ENCODE measurements at regions not wholly inside any gene's neighbourhood (a gene's known extent, or its start where the extent isn't known, plus 50 kb on each side); places are given as distances from the start of the nearest gene placed in this dataset.

DNA sequence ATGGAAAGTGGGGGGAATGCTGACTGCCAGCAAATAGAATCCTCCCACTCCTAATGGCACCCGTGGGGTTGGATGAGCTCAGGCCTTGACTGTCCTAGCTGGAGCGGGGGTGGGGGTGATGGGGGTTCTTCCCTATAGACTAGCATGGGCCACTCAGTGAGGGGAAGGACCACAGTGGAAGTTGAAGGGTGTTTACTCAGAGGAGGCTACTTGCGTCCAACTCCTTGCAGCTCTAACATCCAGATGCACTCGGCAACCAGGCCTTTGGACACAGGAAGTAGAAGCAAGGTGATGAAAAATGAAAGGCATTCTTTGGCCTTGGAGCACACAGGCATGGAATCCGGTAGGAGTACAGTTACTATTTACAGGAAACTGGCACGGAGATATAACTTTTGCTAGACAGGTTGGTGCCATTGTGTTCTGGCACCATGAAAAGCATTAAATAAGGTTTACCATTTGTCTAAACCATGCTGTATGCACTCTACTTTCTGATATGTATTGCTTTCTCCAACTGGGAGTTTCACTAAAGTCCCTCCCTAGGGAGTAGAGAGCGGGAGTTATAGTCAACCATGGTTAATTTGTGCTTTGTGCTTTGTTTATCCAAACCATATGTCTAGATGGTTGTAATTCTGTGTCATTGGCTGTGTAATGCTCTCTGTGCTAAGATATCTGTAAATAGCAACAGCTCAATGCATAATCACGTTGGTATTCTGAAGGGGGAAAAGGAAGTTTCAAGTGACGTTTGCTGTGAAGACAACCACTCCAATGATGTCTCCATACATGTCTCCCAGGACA, 125.3 kb downstream of the TSHZ3 start:
- no peak for DNase-seq (ENCODE audit: low spot score)

DNA sequence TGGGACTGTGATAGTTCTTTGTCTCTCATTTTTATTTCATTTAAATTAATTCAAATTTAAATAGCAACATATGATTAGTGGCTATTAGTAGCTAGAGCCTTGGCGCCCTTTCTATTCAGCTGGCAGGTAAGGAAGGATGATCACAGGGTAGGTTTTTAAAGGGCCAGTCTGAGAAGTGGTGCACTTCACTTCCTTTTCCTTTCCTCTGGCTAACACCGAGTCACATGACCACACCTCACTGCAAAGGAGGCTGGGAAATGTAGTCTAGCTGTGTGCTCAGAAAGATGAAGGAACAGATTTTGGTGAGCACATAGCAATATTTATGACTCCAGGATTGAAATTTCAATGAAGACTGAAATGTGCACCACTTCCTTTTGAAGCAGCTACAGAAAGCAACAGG, 128.7 kb downstream of the TSHZ3 start:
- DNase-seq (ENCODE audit: low spot score), result no peak

- DNase-seq (ENCODE audit: low spot score), result no peak
These were observed 134.2 kb downstream of the TSHZ3 start for GRCh38 chr19:31214997-31215396.

DNA sequence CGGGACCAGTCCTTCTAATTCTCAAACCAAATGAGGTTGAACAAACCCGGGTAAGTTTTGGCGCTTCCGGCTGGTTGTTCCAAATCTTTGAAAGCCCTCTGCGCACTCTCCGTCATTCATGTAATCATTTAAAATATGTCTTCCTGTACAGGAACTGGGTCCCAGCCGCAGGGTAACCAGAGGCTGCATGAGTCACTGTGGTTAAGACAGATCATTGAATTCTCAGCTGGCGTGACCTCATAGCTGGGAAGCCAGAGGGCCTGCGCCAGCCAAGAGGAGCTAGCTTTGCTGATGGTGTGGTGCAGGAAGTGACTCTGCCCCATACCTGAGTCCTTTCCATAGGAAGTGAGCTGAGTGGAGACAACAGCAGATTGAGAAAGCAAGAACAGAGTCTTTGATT, 135.2 kb downstream of the TSHZ3 start:
- no peak for DNase-seq (ENCODE audit: low spot score)

- DNase-seq (ENCODE audit: low spot score), result no peak
These were observed 138.1 kb downstream of the TSHZ3 start for GRCh38 chr19:31211088-31211487.

DNA sequence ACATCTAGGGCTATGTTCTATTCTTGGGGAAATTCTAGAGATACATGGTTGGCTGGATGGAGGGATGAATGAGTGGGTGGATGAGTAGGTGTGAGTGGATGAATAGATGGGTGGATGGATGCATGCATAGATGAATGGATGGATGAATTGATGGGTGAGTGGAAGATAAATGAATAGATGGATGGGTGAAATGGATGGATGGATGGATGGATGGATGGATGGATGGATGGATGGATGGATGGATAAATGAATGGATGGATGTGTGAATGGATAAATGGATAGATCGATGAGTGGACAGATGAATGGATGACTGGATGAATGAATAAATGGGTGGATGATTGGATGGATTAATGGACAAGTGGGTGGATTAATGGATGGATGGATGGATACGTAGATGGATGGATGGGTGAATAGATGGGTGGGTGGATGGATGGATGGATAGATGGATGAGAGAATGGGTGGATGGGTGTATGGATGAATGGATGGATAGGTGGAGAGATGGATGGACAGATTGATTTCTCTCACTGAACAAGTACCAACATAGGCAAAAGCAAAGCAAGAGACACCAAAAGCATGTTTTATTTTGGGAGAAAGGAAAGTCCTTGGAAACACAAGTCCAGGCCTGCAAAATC, 143.2 kb downstream of the TSHZ3 start:
- no peak for DNase-seq (ENCODE audit: low spot score)

GRCh38 chr19:31204115-31204514, 145.1 kb downstream of the TSHZ3 start:
- no peak for DNase-seq (ENCODE audit: low spot score)

- no peak for DNase-seq (ENCODE audit: low spot score)
These were observed 164.0 kb downstream of the TSHZ3 start for GRCh38 chr19:31185261-31185660.

DNA sequence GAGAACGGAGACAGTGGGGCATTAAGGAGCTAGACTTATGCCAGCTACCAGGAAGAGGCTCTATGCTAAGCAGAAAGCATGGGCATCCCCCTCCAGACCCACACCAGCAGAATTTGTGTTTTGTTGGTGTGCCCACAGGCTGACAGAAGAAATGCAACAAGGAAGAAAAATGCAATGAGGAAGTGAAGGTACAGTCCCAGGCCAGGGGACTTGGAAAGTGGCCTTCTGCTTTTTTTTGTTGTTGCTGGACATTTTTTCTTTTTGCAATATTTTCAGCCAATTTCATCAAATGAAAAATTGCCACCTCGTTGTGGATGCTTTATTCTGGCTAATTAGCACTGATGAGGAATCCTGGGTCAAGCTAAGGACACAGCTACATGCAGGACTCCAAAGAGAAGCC, 167.7 kb downstream of the TSHZ3 start:
- no peak for DNase-seq (ENCODE audit: low spot score)

DNA sequence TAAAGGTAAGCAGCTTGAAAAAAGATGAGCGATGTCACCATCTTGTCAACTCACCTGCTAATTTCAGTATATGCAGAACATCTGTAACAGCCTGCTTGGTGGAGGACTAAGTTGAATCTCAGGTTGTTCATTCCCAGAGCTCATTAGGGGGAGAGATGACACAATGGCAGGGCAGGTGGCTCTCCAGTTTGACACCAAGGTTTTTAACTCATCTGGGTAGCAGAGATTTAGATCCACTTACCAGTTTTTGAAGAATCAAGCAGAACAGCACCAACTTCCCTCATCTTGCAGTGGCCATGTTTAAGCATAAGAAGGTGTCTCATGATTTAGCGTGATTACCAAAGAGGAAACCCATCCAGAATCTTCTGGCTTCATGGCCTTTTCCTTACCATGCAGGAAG, 168.3 kb downstream of the TSHZ3 start:
- DNase-seq (ENCODE audit: low spot score), result no peak

- DNase-seq (ENCODE audit: low spot score), result no peak
These were observed 169.8 kb downstream of the TSHZ3 start for GRCh38 chr19:31179471-31179852.

DNA sequence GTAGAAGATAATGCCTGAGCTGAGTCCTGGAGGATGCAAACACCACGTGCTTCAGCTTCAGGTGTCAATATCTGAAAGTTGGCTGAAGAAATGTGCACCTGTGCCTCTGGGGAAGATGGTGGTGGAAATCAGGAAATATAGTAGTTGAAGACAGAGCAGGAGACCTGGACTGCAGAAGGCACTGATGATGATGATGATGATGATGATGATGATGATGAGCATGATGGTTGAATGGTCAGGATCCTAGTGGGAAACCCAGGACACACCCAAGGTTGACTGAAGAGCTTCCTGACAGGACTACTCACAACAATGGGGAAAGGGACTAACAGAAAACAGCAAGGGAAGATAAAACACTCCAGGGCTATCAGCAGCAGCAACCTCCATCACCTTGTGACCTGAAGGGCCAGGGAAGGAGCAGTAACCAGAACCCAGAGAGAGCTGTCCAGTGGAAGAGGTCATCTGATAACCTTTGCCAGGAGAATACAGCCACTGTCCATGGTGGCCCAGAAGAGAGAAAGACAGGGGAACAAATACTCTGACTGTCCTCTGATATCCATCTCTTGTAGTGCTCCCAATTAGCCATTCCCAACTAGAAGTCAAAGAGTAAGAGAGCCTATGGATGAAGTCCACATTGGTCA, 170.3 kb downstream of the TSHZ3 start:
- DNase-seq (ENCODE audit: low spot score), result no peak

GRCh38 chr19:31177246-31177645, 172.0 kb downstream of the TSHZ3 start:
- no peak for DNase-seq (ENCODE audit: low spot score)

DNA sequence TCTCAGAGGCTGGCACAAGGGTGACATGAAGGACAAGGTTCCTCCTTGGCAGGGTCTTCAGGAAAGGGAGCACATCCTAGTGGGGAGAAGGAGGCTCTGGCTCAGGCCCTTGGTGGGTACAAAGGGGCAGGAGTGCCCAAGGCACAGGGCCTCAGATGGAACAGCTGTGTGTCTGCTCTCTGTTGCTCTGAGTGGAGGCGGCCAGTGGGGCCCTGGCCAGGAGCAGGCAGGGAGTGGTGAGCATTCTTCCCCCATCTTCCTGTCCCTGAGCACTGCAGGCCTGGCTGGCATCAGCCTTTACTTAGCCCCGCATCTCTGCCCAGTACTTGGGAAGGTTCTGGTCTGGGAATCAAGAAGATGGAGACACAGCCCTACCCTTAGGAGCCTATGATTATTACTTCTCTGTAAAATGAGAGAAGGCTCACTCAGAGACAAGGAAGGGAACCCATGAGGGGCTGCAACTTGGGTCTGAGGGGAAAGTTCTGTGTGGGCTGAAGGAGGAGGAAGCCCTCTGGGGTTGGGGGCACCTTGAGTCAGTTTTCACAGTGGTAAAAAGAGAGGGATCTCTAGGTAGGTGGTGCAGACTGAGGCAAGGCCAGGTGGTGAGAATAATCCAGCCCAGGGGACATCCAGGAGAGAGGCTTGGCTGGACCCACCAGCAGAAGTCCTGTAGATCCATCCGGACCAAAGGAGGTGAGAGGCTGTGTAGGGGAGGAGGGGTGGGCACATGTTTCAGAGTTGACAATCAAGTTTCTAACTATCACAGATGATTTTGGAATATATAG, 173.5 kb downstream of the TSHZ3 start:
- no peak for DNase-seq (ENCODE audit: low spot score)

DNA sequence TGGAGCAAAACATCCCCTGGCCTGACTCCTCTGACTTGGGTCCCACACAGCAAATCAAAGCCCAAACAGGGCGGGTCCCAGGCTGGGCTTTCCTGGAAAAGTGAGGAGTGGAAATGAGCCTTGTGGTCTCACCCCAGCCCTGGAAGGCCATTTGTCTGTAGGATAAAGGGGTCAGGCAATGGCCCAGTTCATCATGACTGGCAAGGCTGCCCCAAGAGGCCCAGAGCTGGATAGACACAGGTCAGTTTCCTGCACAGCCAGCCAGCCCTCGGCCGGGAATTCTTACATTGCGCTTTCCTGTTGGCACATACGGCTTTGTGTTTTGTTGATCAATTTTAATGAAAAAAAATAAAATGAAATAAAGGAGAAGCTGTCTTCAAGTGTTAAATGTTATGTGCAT, 174.3 kb downstream of the TSHZ3 start:
- DNase-seq (ENCODE audit: low spot score), result no peak

DNA sequence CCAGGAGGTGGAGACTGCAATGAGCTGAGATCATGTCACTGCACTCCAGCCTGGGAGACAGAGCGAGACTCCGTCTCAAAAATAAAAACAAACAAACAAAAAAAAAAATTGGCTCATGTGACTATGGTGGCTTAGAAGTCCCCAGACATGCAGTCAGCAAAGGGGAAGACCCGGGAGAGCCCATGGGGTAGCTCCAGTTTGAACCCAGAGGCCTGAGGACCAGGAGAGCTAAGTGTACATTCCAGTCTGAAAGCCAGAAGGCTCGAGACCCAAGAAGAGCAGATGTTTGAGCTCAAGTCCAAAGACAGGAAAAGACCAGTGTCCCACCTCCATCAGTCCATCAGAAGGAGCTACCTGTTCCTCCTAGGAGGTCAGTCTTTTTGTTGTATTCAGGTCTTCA, 175.2 kb downstream of the TSHZ3 start:
- DNase-seq (ENCODE audit: low spot score), result no peak

DNA sequence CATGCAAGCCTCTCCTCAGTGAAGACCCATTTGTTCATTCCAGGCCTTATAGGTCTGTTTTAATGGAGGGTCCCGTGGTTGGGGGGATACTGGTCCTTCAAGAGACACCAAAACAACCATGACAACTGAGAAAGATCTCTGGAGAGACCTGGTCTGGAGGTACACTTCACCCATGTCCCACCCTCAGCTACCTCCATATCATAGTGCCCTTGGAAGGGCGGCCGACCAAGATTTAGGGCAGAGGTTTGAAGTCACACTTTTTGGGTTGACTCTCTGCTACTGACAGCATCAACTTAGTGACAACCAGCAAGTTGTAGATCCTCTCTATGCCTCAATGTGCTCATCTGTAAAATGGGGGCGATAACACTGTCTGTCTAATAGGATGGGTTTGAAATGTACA, 177.3 kb downstream of the TSHZ3 start:
- DNase-seq (ENCODE audit: low spot score), result no peak

GRCh38 chr19:31170046-31170445, 179.2 kb downstream of the TSHZ3 start:
- DNase-seq (ENCODE audit: low spot score), result no peak

- no peak for DNase-seq (ENCODE audit: low spot score)
These were observed 181.1 kb downstream of the TSHZ3 start for GRCh38 chr19:31168106-31168625.

DNA sequence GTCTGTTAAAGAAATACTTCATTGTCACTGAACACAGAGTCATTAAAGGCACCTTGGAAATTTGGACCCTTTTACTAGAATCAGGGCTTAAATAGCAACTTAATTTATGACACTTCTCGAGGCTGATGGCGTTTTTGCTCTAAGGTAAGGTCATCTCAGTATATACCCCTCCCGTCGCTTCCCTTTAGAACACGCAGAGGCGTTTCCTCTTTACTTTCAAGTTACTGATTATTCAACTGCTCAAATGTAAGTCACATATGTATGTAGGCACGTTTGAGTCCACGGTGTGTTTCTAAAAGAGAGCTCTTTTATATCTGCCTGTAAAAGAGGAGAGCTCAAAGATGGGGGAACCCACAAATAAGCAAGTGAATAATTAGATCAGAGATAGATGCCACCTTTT, 181.5 kb downstream of the TSHZ3 start:
- DNase-seq (ENCODE audit: low spot score), result no peak

- DNase-seq (ENCODE audit: low spot score), result no peak
These were observed 183.0 kb downstream of the TSHZ3 start for GRCh38 chr19:31166206-31166605.

- no peak for DNase-seq (ENCODE audit: low spot score)
These were observed 184.4 kb downstream of the TSHZ3 start for GRCh38 chr19:31164791-31165251.
